ENCODE measurements at regions not wholly inside any gene's neighbourhood (a gene's known extent, or its start where the extent isn't known, plus 50 kb on each side); places are given as distances from the start of the nearest gene placed in this dataset.

DNA sequence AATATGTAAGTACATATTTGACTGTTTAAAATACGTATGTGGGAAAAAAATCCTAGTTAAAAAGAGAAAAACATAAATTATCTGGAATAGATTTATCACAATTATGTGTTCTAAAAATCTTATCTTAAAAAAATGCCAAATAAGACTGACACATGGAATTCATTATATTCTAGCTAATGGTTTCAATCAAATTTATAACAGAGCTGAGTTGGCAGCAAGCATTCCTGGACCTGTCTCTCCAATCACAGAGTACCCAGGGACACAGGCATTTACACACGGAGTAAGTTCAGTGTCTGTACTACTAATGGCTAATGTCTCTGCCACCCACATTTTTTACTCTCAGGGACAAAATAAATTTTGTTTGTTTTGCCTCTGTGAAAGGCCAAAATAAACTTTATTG is 122.3 kb downstream of the RPS12 start:
- no peak for DNase-seq (ENCODE audit: low spot score)

DNA sequence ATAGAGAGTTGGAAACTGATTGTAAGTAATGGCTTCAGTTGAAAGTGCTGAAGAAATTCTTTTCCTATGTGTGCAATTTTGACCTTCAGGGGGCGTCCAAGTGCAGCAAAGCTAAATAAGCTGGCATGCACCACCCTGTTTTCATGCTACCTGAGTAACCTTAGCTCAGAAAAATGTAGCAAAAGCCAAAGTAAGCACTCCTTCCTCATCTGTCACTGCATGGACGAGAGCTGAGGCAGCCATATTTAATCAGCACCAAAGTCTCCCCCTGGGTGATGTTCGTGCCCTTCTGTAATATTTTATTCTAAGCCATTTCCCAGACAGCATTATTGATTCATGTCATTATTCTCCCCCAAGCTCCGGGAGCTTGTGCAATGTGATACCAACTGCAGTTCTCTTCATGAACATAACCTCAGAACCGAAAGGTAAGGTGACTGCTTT is 123.1 kb downstream of the RPS12 start:
- DNase-seq (ENCODE audit: low spot score), result peak; percentile 39

DNA sequence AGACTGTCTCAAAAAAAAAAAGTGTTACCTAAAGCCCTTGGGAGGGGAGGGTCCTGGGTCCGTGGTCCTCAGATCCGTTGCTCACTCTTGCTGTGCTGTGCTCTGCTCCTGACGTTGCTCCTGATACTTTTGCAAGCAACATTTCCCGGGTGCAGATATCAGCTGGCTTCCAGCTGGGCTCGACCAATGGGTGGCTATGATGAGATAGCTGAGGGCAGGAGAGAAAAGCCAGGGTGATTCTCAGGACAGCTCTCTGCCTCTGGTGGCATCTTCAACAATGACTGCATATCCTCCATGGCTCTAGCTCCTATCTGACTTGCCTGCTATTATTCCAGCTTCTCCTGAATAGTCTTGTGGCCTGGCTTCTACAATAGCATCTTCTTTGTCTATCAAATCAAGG is 134.5 kb downstream of the RPS12 start:
- no peak for DNase-seq (ENCODE audit: low spot score)

DNA sequence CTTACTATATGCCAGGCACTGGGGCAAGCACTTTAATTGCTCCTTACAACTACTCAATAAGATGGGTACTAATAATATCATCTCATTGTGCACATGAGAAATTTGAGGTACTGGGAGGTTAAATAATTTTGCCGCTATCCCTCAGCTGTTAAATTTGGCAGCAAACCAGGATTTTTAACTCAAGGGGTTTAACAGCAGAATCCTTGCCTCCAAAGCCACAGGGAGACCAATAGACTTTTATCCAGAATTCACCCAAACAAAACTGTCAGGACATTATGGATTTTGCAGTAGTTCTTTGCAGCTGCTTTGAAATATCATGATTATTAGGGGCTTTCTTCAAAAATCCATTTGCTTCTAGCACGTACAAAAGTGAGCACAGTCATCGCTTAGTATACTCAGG is 136.2 kb downstream of the RPS12 start:
- no peak for DNase-seq (ENCODE audit: low spot score)

DNA sequence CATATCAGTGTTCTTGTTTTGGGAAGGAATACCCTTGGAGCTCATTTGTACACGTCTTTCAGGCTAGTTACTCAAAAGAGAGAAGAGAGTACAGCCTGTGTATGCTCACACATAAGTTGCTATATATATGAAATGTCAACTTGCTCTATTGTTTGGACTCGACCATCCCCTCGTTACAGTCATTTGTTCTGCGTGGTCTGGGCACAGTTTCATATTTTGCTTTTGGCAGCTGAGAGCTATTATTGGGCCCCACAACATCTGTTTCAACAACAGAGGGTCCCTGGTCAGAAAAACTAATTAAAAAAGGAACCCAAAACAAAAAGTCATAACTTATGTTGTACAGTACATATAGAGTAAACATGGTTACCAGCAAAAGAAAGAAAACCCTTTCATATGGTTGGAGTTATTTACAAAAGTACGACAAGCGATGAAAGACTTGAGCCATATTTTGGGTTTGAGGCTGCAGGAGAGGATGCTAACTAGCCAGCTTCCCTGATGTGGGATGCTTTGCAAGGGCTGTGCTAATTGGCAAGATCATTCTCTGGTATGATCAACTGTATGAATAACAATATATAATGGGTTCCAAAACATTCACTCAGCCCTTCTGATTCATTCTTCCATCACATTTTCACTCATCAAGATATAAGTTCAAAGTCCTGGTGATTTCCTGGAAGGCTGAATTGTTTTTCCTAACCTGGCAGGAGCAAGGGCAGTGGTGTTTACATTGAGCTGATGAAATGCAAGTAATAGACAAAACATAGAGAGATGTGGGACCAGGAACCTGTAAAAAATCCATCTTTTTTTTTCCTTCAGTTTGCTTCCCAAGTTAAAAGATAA is 137.9 kb downstream of the RPS12 start:
- DNase-seq (ENCODE audit: low spot score), result no peak

DNA sequence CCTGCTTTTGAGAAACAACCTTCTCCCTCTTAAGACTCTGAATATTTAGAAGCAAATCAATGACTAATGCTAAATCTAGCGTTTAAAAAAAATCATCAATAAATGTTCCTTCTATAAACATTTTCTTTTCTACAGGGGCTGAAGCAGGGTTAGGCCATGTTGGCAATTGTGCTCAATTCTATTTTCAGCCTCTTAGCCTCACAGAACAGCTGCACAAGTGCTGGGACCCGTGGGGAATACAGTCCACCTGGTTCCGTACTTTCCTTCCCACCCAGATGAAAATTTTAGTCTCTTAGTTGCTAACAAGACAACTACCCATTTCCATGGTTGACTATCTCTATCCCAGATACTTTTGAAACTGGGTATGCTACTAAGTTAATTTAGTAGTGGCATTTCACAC is 138.6 kb downstream of the RPS12 start:
- DNase-seq (ENCODE audit: low spot score), result no peak

DNA sequence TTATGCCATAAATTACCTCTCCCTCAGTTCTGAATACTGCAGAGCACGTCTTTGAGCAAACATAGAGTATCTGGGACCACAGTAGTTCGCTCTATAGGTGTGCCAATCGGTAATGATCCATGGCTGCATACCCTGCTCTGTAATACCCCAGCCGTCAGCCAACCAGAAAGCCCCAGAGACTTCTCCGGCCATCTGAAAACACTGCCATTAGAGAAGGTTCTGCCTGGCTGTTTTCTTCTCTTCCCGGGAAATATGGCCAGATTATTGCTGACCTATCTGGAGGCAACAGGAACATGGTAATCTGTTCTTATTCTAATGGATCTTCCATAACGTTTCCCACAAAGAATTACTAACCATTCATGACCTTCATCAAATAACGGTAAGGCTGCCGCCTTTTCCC is 139.9 kb downstream of the RPS12 start:
- no peak for DNase-seq (ENCODE audit: low spot score)

DNA sequence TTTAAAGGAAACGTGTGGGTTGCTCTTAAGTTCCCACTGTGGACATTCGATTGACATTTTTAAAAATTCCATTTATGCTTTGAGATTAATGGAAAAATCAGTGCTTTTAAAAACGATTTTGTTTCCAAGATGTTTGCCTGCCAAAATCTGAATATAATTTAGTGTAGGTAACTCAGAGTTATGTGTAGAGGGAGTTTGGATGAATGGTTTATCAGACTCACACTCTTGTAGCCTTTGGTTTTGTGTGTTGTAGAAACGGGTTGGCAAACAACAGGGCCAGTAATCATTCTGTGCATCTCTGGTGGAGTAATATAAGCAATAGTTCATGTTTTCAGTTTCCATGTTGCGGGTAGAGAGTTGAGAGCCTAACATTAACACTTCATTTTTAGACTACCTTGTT is 140.6 kb downstream of the RPS12 start:
- DNase-seq (ENCODE audit: low spot score), result peak; percentile 4

DNA sequence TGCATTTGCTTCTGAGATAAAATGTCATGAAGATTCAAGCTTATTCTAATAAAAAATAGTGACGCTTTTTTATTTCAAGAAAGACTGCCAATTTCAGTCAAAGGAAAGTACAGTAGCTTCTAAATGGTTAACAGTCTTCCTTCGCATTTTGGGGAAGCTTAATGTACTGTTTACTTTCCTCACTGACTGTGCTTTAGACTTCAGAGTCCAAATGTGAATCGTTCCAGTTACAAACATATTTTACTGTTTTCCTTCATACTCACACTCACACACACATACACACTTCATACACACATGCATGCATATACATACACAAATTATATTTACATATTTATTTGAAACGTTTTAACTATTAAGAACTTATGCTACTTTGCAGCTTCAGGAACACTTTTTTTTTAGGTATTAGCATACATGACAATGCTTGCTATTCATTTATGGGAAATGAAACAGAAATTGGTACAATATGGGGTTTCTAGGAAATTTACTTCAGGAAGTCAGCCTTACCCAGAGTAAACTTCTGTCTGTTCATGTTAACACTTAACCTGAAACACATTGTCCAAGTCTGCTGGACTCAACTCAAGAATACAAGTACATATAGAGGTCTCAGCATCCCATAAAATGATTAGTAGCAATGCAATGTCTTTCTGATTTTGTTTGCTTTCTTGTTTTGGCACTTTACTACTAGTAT is 145.4 kb downstream of the RPS12 start:
- DNase-seq (ENCODE audit: low spot score), result no peak

DNA sequence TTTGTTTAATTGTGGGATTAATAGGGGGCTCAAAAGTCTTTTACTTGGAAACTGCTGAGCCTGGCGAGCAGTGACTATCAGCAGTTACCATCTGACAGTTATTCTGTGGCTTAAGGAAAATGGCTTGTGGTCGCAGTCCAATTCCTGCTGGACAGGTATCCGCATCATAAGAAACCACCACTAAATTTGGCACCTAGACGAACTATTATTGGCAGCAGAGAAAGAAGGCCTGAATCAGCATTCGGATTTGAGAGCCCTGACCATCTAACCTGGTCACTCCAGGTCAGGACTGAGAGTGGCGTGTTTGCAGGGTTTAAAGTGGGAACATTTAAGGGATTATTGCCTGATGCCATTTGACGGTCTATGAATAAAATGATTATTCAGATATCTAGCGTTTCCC is 146.4 kb downstream of the RPS12 start:
- DNase-seq (ENCODE audit: low spot score), result no peak

DNA sequence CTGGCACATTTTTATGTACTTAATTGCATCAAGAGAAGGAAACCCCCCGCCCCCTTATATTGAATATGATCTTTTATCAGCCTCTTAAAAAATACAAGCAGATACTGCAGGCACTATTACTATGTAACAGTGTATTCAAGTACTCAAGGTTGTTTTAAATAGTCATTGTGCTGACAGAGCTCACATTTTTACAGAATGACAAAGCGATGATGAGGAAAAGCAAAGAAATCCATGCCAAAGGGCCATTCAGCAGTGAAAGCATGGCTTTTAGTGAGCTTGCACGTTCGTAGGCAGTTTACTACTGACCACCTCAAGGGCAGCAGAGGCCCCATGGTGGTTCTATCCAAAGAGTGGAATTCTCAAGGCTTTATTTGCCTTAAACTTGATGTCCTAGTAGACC is 146.8 kb downstream of the RPS12 start:
- DNase-seq (ENCODE audit: low spot score), result no peak

DNA sequence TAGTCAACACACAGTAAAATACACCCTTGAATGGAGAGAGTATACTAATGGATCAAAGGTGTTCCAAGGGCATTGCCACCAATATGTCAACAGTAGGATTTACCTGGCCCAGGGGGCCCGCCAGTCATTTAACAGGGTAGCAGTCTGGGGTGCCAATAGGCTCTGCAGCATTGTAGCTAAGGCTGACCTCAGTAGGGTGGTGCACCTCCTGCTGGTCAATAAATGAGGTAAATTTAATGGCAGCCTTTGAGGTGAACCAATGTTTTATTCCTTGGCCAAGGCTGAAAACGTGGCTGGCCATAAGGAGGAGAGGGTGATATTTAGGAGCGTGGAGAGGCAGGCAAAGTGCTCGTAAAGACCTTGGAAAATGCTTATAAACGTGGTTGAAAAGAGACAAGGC is 147.2 kb downstream of the RPS12 start:
- DNase-seq (ENCODE audit: low spot score), result no peak

DNA sequence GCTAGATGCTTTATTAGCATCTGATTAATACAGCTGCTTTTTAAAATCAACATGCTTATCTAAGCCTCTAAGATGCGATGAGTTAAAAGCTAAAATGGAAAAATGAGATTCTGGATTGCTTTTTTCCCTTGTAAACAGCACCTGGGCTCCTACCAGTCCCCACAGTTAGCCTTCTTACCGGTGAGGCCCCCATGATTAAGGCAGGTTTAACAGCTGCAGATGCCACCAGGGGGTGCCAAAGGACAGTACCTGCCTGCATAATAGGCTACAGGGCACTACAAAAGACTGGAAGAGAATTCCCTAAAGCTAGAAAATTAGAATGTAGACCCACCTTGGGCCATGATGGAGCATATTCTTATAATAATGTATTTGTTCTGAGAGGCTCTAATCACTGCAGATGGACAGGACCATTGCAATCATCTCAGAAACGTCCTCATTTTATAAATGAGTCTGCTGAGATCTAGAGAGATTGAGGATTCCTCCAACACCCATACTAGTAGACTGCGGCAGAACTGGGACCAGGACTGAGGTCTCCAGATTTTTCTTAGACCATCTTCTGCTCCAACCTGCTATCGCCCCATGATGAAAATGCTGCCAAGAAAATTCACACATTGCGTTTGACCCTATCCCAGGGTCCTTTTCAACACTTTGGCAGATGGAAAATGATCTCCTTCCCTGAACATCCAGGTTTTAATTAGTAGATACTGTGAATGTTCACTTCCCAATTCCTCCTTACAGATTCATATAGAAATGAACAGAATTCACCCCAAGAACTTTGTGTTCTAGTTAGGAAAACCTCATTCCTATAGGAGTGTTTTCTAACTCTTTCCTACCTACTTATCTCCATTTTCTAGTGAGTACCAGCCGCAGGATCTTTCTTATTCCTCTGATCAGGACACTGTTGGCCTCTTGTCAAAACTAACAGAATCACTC is 148.8 kb downstream of the RPS12 start:
- peak; percentile 47 for DNase-seq (ENCODE audit: low spot score)

DNA sequence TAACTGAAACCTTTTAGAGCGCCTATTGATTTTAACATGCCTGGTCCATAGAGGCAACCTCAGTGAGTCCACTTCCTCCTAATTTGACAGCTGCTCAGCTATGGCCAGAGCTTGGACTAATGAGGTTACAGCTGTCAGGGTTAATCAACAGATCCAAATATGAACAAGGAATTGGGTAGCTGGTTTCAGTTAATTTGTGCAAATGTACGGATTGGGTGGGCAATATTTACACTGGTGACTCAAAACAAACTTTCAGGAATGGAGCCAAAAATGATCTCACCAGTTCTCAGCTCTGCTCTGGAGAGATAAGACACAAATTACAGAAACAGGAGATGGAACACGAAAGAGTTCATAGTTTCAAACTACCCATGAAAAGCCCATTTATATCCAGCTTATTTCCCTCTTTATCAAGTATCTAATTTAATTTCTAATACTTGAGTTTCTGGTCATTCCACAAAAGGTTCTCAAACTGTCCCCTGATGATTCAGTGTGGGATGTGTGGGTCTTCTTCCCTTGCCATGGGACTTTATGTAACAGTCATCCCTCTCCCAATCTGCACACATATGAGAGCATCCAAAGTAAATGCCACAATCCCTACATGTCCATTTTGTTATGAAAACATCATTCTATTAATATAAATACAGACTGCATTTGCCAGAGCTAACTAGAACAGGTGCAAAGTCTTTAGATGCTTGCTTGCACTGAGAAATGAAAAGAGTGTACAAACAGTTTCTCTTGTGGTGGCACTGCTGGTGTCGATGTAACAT is 149.9 kb downstream of the RPS12 start:
- DNase-seq (ENCODE audit: low spot score), result no peak

DNA sequence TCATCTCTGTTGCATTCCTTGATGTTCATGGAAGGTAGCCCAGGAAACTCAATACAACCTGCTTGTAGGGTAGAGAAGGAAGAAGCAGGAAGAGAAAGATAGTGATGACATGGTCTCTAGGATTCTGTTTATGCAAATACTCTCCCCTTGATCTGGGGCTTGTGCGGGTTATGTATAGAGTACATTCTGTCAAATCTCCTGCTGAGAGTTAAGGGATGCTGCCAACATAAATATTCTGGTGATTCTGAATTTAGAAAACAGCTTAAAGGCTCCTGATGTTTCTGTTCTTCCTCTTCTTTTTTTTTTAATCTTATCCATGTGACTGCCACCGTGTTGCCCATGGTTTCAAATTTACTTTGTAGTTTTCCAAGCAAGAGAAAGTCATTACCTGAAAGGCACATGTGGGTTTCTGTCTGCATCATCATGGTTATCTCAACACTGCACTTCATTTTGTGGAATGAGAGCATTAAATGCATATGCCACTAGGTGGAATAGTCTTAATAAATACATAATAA is 150.6 kb downstream of the RPS12 start:
- peak; percentile 15 for DNase-seq (ENCODE audit: low spot score)

DNA sequence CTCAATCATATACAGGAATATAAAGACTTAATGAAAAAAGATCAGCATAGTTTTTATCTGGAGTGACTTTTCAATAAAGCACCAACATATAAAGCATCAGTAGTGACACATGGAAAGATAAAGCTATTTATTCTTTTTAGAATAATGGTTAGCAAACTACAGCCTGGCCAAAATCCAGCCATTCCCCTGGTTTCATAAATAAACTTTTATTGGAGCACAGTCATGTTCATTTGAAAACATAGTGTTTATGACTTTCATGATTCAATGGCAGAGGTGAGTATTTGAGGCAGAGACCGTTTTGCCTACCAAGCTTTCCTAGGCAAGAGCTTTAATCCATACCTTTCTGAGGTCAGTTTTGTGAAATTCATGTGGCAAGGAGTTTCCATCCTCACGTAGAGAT is 153.5 kb downstream of the RPS12 start:
- DNase-seq (ENCODE audit: low spot score), result no peak

DNA sequence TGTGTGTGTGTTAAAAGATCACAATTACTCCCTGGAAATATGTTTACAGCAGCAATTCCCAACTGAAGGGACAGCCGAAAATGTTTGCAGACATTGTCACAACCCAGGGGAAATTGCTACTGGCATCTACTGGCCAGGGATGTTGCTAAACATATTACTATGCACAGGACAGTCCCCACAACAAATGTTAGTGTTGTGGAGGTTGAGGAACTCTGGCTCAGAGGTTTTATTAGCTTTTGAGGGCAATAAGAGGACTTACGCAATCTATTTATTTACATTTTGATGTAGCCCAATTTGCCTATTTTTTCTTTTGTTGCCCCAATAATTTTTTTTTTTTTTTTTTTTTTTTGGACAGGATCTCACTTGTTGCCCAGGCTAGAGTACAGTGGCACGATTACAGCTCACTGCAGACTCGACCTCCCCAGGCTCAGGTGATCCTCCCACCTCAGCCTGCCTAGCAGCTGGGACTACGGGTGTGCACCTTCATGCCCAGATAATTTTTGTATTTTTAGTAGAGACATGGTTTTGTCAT is 154.1 kb downstream of the RPS12 start:
- no peak for DNase-seq (ENCODE audit: low spot score)

DNA sequence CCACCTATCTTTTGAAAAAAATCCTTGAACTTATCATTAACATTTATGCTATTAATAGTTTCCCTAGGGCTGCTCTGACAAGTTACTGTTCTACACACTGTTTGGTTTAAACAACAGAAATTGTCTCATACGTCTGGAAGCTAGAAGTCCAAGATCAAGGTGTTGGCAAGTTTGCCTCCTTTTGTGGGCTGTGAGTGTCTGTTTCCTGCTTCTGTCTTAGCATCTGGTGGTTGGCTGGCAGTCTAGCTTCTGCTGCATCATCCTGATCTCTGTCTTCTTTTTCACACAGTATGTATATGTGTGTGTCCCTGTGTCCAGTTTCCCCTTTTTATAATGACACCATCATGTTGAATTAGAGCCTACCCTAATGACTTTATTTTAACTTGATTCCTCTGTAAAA is 154.8 kb downstream of the RPS12 start:
- no peak for DNase-seq (ENCODE audit: low spot score)

DNA sequence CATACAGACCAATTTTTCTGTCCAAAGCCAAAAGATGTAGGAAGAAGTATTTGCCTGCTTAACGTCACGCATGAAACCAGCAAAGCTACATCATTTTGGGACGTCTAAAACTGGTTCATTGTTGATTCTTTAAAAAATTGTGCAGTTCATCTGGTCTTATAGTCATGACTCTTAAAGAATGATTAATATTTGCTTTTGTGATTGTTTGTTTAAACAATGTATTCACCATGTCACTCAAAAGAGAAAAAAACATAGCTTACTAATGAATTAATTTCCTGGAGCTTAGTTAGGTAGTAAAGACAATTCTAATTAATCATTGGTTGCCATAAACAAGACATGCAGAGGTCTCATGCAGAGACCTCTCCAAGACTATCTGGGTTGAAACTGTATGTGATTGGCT is 157.3 kb downstream of the RPS12 start:
- DNase-seq (ENCODE audit: low spot score), result no peak

DNA sequence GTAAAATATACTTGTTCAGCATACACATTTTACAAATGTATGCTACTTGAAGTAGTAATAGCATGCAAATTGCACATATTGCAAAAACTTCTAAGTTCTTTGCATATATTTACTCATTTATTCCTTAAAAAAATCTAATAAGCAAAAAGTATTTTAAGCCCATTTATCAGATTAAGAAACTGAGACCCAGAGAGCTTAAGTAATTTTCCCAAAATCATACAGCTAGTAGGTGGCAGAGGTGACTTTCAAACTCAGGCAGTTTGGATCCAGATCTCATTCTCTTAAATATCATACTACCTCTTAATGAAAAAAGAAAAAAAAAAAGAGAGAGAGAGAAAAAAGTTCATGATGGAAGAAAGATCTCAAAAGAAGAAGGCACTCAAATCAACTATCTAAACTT is 157.9 kb downstream of the RPS12 start:
- DNase-seq (ENCODE audit: low spot score), result no peak

DNA sequence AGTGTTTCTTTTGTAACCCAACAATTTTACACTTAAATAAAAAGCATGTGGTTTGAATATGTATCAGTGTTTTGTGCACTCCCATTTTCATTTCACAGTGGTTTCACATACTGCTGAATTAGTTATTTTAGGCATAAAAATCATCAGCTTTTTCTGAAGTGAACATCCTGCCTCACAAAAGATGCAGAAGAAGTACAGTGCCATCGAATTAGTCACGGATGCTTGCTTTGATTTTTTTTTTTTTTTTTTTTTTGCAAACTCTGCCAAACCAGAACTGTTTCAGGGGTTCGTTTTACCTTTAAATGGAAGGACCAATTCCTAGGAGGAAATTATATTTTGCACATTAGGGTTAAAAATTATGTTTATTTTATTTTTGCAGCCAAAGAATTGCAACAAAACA is 158.6 kb downstream of the RPS12 start:
- no peak for DNase-seq (ENCODE audit: low spot score)
